Adrenal gland (tissue), 5 donors: ENCODE measurements at regions not wholly inside any gene's neighbourhood (a gene's known extent, or its start where the extent isn't known, plus 50 kb on each side); places are given as distances from the start of the nearest gene placed in this dataset.

ENCODE experiments used
- CTCF ChIP-seq, 6 experiments: fragments of 450-650 bp in 4 of 6; fragments of 200-600 bp in 2 of 6; sonication (generic) in 1 of 6; IDR thresholded peaks; 1 replicate in 5 of 6; 2 replicates in 1 of 6; pipeline versions ENCODE4 v1.5.1 to v1.8.0; 2016 to 2021; ENCODE audit warnings: antibody characterized with exemption in 6 of 6, mild to moderate bottlenecking in 2 of 6, moderate library complexity in 1 of 6
- POLR2A ChIP-seq, 2 donors: fragments of 450-650 bp; IDR thresholded peaks; one replicate each; pipeline ENCODE4 v1.6.1; 2017; ENCODE audit warnings: antibody characterized with exemption in 2 of 2, mild to moderate bottlenecking in 2 of 2, moderate library complexity in 1 of 2
- donor health status: DM: no; HTN: no; CAD: no.

GRCh38 chr3:87461443-87461842, 185.1 kb upstream of the POU1F1 start:
- TF ChIP-seq CTCF (IDR thresholded peaks at IDR 0.05) (no peak), POLR2A (IDR thresholded peaks at IDR 0.05) (no peak)
